ENCODE measurements at regions not wholly inside any gene's neighbourhood (a gene's known extent, or its start where the extent isn't known, plus 50 kb on each side); places are given as distances from the start of the nearest gene placed in this dataset.

GRCh38 chr16:55251151-55251550 lies 72.9 kb upstream of the IRX6 start:
- no peak for ATAC-seq (ENCODE audit: insufficient number of reproducible peaks, low FRiP score, low read depth)
- no peak for TF ChIP-seq CTCF (IDR thresholded peaks at IDR 0.05)
- Histone ChIP-seq H3K27me3 (replicated peaks; ENCODE audit: insufficient read depth) (no peaks in the 10 kb centered on the region), H3K4me3 (no peak overlapping the region), H3K36me3 (no peaks in the 10 kb centered on the region), H3K4me1 (ENCODE audit: control insufficient read depth in 1 of 2, low read depth in 2 of 2) (no peaks in the 10 kb centered on the region), H3K9me3 (no peaks in the 10 kb centered on the region), H3K27ac (no peak overlapping the region)
- DNase-seq (ENCODE audit: low spot score): no peak

GRCh38 chr16:55252577-55252976 lies 71.4 kb upstream of the IRX6 start:
- no peak overlapping the region for H3K27ac ChIP-seq
- ATAC-seq (ENCODE audit: insufficient number of reproducible peaks, low FRiP score, low read depth) (no peak), DNase-seq (ENCODE audit: low spot score) (no peak)
- H3K36me3 ChIP-seq: no peaks in the 10 kb centered on the region
- no peaks in the 10 kb centered on the region for H3K4me1 ChIP-seq (ENCODE audit: control insufficient read depth in 1 of 2, low read depth in 2 of 2)
- no peak for TF ChIP-seq CTCF (IDR thresholded peaks at IDR 0.05)
- H3K4me3 ChIP-seq: no peak overlapping the region
- H3K9me3 ChIP-seq: no peaks in the 10 kb centered on the region
- H3K27me3 ChIP-seq (replicated peaks; ENCODE audit: insufficient read depth): no peaks in the 10 kb centered on the region

GRCh38 chr16:55253987-55254386 lies 70.0 kb upstream of the IRX6 start:
- H3K4me3 ChIP-seq: no peak overlapping the region
- ATAC-seq (ENCODE audit: insufficient number of reproducible peaks, low FRiP score, low read depth): no peak
- H3K27me3 ChIP-seq (replicated peaks; ENCODE audit: insufficient read depth): no peaks in the 10 kb centered on the region
- H3K4me1 ChIP-seq (ENCODE audit: control insufficient read depth in 1 of 2, low read depth in 2 of 2): no peaks in the 10 kb centered on the region
- no peaks in the 10 kb centered on the region for H3K9me3 ChIP-seq
- H3K27ac ChIP-seq: no peak overlapping the region
- DNase-seq (ENCODE audit: low spot score): no peak
- TF ChIP-seq CTCF (IDR thresholded peaks at IDR 0.05): no peak
- H3K36me3 ChIP-seq: no peaks in the 10 kb centered on the region

GRCh38 chr16:55255733-55256282 lies 68.2 kb upstream of the IRX6 start:
- ATAC-seq (ENCODE audit: insufficient number of reproducible peaks, low FRiP score, low read depth): no peak
- Histone ChIP-seq H3K4me1 (ENCODE audit: control insufficient read depth in 1 of 2, low read depth in 2 of 2) (no peaks in the 10 kb centered on the region), H3K4me3 (no peak overlapping the region), H3K9me3 (no peaks in the 10 kb centered on the region), H3K27ac (no peak overlapping the region), H3K36me3 (no peaks in the 10 kb centered on the region), H3K27me3 (replicated peaks; ENCODE audit: insufficient read depth) (no peaks in the 10 kb centered on the region)
- TF ChIP-seq CTCF (IDR thresholded peaks at IDR 0.05): no peak
- no peak for DNase-seq (ENCODE audit: low spot score)

- TF ChIP-seq CTCF (IDR thresholded peaks at IDR 0.05): no peak
- no peak for DNase-seq (ENCODE audit: low spot score)
- Histone ChIP-seq H3K27me3 (replicated peaks; ENCODE audit: insufficient read depth) (no peaks in the 10 kb centered on the region), H3K4me3 (no peak overlapping the region), H3K36me3 (no peaks in the 10 kb centered on the region), H3K9me3 (no peaks in the 10 kb centered on the region), H3K27ac (no peak overlapping the region), H3K4me1 (ENCODE audit: control insufficient read depth in 1 of 2, low read depth in 2 of 2) (no peaks in the 10 kb centered on the region)
- ATAC-seq (ENCODE audit: insufficient number of reproducible peaks, low FRiP score, low read depth): no peak
These were observed 67.5 kb upstream of the IRX6 start for GRCh38 chr16:55256412-55257016.

Data from thoracic aorta (tissue), 2 donors.